Mesothelial cell of epicardium (in vitro differentiated cells): ENCODE measurements at regions not wholly inside any gene's neighbourhood (a gene's known extent, or its start where the extent isn't known, plus 50 kb on each side); places are given as distances from the start of the nearest gene placed in this dataset.

Source experiments
- DNase-seq, 2 experiments: peaks; one replicate each; pipeline ENCODE4 v3.0.0; 2021; ENCODE audit warnings: low spot score in 2 of 2; ENCODE audit not compliant: unreplicated experiment in 2 of 2
- H3K27ac Mint-ChIP-seq: 2 replicates; pipeline ENCODE4 v1.8.0; 2021; ENCODE audit warnings: mixed read lengths
- H3K27me3 Mint-ChIP-seq: 2 replicates; pipeline ENCODE4 v1.8.0; 2021; ENCODE audit warnings: low read depth, mixed read lengths
- H3K36me3 Mint-ChIP-seq: 2 replicates; pipeline ENCODE4 v1.8.0; 2021; ENCODE audit warnings: mixed read lengths
- H3K4me1 Mint-ChIP-seq: 2 replicates; pipeline ENCODE4 v1.8.0; 2021; ENCODE audit warnings: mixed read lengths
- H3K4me3 Mint-ChIP-seq: 2 replicates; pipeline ENCODE4 v1.8.0; 2021; ENCODE audit warnings: mild to moderate bottlenecking, moderate library complexity, mixed read lengths
- H3K9me3 Mint-ChIP-seq: 2 replicates; pipeline ENCODE4 v1.8.0; 2021; ENCODE audit warnings: mixed read lengths
- CTCF ChIP-seq: fragments of 200-600 bp; sonication (generic); IDR thresholded peaks from one replicate; pipeline ENCODE4 v1.5.0; 2021; ENCODE audit warnings: antibody characterized with exemption; ENCODE audit not compliant: unreplicated experiment

GRCh38 chr13:84127597-84128128 is 245.4 kb upstream of the SLITRK1 start:
- peaks cover 3% of the 10 kb centered on the region for H3K4me1 Mint-ChIP-seq
- H3K9me3 Mint-ChIP-seq, result no peaks in the 10 kb centered on the region
- H3K27me3 Mint-ChIP-seq, result no peaks in the 10 kb centered on the region
- TF ChIP-seq CTCF, result no peak
- no peak overlapping the region for H3K27ac Mint-ChIP-seq
- H3K4me3 Mint-ChIP-seq, result no peak overlapping the region
- no peak for DNase-seq
- H3K36me3 Mint-ChIP-seq, result no peaks in the 10 kb centered on the region

GRCh38 chr13:84126671-84127171 is 244.4 kb upstream of the SLITRK1 start:
- Mint-ChIP-seq H3K4me1 (peaks cover 4% of the 10 kb centered on the region), H3K9me3 (no peaks in the 10 kb centered on the region), H3K27ac (no peak overlapping the region), H3K27me3 (no peaks in the 10 kb centered on the region), H3K4me3 (no peak overlapping the region), H3K36me3 (no peaks in the 10 kb centered on the region)
- DNase-seq, result no peak
- no peak for TF ChIP-seq CTCF

- no peaks in the 10 kb centered on the region for H3K36me3 Mint-ChIP-seq
- no peak overlapping the region for H3K4me3 Mint-ChIP-seq
- H3K4me1 Mint-ChIP-seq, result peaks cover 15% of the 10 kb centered on the region
- no peak for TF ChIP-seq CTCF
- H3K27me3 Mint-ChIP-seq, result no peaks in the 10 kb centered on the region
- no peaks in the 10 kb centered on the region for H3K9me3 Mint-ChIP-seq
- peak overlapping the region; percentile 77 for H3K27ac Mint-ChIP-seq
- DNase-seq, result no peak
Observed at GRCh38 chr13:84121456-84121855, 239.2 kb upstream of the SLITRK1 start.

GRCh38 chr13:84118839-84119409 is 236.7 kb upstream of the SLITRK1 start:
- H3K36me3 Mint-ChIP-seq, result no peaks in the 10 kb centered on the region
- no peak for DNase-seq
- H3K4me3 Mint-ChIP-seq, result no peak overlapping the region
- no peak for TF ChIP-seq CTCF
- H3K9me3 Mint-ChIP-seq, result no peaks in the 10 kb centered on the region
- no peaks in the 10 kb centered on the region for H3K27me3 Mint-ChIP-seq
- H3K27ac Mint-ChIP-seq, result peak overlapping the region; percentile 80
- peaks cover 15% of the 10 kb centered on the region for H3K4me1 Mint-ChIP-seq

- Mint-ChIP-seq H3K4me3 (no peak overlapping the region), H3K27ac (no peak overlapping the region), H3K27me3 (no peaks in the 10 kb centered on the region), H3K4me1 (peaks cover 6% of the 10 kb centered on the region), H3K36me3 (no peaks in the 10 kb centered on the region), H3K9me3 (no peaks in the 10 kb centered on the region)
- no peak for TF ChIP-seq CTCF
- no peak for DNase-seq
Observed at GRCh38 chr13:84098273-84098672, 216.0 kb upstream of the SLITRK1 start.

GRCh38 chr13:84097148-84097547 is 214.9 kb upstream of the SLITRK1 start:
- H3K4me1 Mint-ChIP-seq, result peaks cover 6% of the 10 kb centered on the region
- no peak for TF ChIP-seq CTCF
- no peaks in the 10 kb centered on the region for H3K9me3 Mint-ChIP-seq
- DNase-seq, result no peak
- H3K27me3 Mint-ChIP-seq, result no peaks in the 10 kb centered on the region
- H3K27ac Mint-ChIP-seq, result no peak overlapping the region
- no peak overlapping the region for H3K4me3 Mint-ChIP-seq
- no peaks in the 10 kb centered on the region for H3K36me3 Mint-ChIP-seq
